ENCODE measurements at regions not wholly inside any gene's neighbourhood (a gene's known extent, or its start where the extent isn't known, plus 50 kb on each side); places are given as distances from the start of the nearest gene placed in this dataset.

DNA sequence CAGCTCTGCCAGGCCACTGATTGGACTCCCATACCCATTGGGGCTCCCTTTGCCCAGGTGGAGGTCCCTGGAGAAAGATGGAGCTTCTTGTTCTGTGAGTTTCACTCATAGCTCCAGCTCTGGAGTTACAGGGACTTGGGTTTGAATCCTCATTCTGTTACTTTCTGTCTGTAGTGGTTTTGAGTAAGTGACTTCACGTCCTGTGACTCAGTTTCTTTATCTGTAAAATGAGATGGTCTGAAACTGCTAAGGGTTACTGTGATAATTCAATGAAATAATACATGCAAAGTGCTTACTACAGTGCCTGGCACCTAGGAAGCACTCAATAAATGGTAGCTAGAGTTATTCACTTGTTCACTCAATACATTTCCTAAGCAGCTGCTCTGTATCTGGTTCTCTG is 88.5 kb upstream of the SLC2A1 start:
- H3K9me3 ChIP-seq (ENCODE audit: low read depth, low read length): no peaks in the 10 kb centered on the region
- TF ChIP-seq, protein P1, sequence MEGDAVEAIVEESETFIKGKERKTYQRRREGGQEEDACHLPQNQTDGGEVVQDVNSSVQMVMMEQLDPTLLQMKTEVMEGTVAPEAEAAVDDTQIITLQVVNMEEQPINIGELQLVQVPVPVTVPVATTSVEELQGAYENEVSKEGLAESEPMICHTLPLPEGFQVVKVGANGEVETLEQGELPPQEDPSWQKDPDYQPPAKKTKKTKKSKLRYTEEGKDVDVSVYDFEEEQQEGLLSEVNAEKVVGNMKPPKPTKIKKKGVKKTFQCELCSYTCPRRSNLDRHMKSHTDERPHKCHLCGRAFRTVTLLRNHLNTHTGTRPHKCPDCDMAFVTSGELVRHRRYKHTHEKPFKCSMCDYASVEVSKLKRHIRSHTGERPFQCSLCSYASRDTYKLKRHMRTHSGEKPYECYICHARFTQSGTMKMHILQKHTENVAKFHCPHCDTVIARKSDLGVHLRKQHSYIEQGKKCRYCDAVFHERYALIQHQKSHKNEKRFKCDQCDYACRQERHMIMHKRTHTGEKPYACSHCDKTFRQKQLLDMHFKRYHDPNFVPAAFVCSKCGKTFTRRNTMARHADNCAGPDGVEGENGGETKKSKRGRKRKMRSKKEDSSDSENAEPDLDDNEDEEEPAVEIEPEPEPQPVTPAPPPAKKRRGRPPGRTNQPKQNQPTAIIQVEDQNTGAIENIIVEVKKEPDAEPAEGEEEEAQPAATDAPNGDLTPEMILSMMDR (IDR thresholded peaks at IDR 0.05; ENCODE audit: extremely low read depth, low read depth, low read length): no peak
- no peak overlapping the region for H3K4me3 ChIP-seq (ENCODE audit: insufficient read depth, low read length)
- peaks cover 12% of the 10 kb centered on the region for H3K27me3 ChIP-seq (ENCODE audit: insufficient read depth, low read length)
- no peaks in the 10 kb centered on the region for H4K20me1 ChIP-seq (ENCODE audit: insufficient read depth, low read length)
- H2AFZ ChIP-seq (ENCODE audit: low read length): no peak overlapping the region
- H3K79me2 ChIP-seq (ENCODE audit: insufficient read depth, low read length): no peaks in the 10 kb centered on the region
- H3K4me1 ChIP-seq (ENCODE audit: insufficient read depth, low read length): no peaks in the 10 kb centered on the region
- no peak overlapping the region for H3K4me2 ChIP-seq (ENCODE audit: insufficient read depth, low read length)
- DNase-seq (ENCODE audit: insufficient read length, low spot score, missing footprints): no peak
- H3K36me3 ChIP-seq (ENCODE audit: insufficient read depth, low read length): no peaks in the 10 kb centered on the region
- no peak overlapping the region for H3K27ac ChIP-seq (ENCODE audit: low read depth, low read length)

DNA sequence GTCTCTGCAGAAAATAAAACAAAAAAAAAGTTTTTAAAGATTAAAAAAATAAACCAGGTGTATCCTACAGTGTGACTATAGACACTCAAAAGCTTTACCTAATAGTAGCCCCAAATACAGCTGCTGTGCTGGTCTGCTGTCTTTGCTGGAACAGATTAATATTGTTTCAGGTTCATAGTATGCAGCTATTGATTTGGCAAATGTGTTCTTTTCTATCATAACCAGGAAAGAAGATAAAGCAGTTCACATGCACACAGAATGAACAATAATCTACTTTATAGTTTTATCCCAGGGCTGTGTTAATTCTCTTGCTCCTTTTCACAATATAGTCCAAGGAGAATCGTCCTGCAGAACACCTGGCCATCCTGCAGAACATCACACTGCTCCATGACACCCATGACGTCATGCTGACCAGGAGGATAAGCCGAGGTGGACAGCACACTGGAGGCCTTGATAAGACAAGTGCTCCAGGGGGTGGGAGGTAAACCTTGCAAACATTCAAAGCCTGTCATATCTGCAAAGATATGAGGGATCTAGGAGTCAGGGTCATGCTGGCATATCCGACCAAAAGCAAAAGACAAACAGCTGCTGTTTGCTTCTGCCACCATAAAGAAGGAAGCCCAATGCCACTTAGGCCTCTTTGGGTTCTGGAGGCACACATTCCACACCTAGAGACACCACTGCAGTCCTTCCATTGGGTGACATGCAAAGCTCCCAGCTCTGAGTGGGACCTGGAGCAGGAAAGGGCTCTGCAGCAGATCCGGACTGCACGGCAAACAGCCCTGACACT is 86.1 kb upstream of the SLC2A1 start:
- TF ChIP-seq, protein P1 (IDR thresholded peaks at IDR 0.05; ENCODE audit: extremely low read depth, low read depth, low read length): no peak

DNA sequence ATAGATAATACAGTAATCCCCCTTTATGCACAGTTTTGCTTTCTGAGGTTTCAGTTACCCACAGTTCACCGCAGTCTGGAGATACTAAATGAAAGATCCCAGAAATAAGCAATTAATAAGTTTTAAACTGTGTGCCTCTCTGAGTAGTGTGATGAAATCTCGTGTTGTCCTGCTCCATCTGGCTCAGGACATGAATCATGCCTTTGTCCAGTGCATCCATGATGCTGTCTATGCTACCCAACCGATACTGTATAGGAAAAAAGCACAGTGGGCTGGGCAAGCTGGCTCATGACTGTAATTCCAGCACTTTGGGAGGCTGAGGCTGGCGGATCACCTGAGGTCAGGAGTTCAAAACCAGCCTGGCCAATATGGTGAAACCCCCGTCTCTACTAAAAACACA is 85.0 kb upstream of the SLC2A1 start:
- Histone ChIP-seq H3K27ac (ENCODE audit: low read depth, low read length) (no peak overlapping the region), H3K36me3 (ENCODE audit: insufficient read depth, low read length) (no peaks in the 10 kb centered on the region), H3K4me2 (ENCODE audit: insufficient read depth, low read length) (no peak overlapping the region), H3K79me2 (ENCODE audit: insufficient read depth, low read length) (no peaks in the 10 kb centered on the region), H4K20me1 (ENCODE audit: insufficient read depth, low read length) (no peaks in the 10 kb centered on the region), H2AFZ (ENCODE audit: low read length) (no peak overlapping the region), H3K27me3 (ENCODE audit: insufficient read depth, low read length) (peaks cover 6% of the 10 kb centered on the region), H3K4me3 (ENCODE audit: insufficient read depth, low read length) (no peak overlapping the region), H3K9me3 (ENCODE audit: low read depth, low read length) (no peaks in the 10 kb centered on the region), H3K4me1 (ENCODE audit: insufficient read depth, low read length) (no peaks in the 10 kb centered on the region)
- TF ChIP-seq, protein P1 (IDR thresholded peaks at IDR 0.05; ENCODE audit: extremely low read depth, low read depth, low read length): no peak
- DNase-seq (ENCODE audit: insufficient read length, low spot score, missing footprints): no peak

More for the DNA sequence above, 86.1 kb upstream of the SLC2A1 start:
- no peak overlapping the region for H3K4me3 ChIP-seq (ENCODE audit: insufficient read depth, low read length)
- no peak overlapping the region for H3K4me2 ChIP-seq (ENCODE audit: insufficient read depth, low read length)
- no peak overlapping the region for H2AFZ ChIP-seq (ENCODE audit: low read length)
- DNase-seq (ENCODE audit: insufficient read length, low spot score, missing footprints): no peak
- H3K79me2 ChIP-seq (ENCODE audit: insufficient read depth, low read length): no peaks in the 10 kb centered on the region
- H3K9me3 ChIP-seq (ENCODE audit: low read depth, low read length): no peaks in the 10 kb centered on the region
- H3K36me3 ChIP-seq (ENCODE audit: insufficient read depth, low read length): no peaks in the 10 kb centered on the region
- H3K27me3 ChIP-seq (ENCODE audit: insufficient read depth, low read length): peaks cover 8% of the 10 kb centered on the region
- no peaks in the 10 kb centered on the region for H3K4me1 ChIP-seq (ENCODE audit: insufficient read depth, low read length)
- no peak overlapping the region for H3K27ac ChIP-seq (ENCODE audit: low read depth, low read length)
- H4K20me1 ChIP-seq (ENCODE audit: insufficient read depth, low read length): no peaks in the 10 kb centered on the region

DNA sequence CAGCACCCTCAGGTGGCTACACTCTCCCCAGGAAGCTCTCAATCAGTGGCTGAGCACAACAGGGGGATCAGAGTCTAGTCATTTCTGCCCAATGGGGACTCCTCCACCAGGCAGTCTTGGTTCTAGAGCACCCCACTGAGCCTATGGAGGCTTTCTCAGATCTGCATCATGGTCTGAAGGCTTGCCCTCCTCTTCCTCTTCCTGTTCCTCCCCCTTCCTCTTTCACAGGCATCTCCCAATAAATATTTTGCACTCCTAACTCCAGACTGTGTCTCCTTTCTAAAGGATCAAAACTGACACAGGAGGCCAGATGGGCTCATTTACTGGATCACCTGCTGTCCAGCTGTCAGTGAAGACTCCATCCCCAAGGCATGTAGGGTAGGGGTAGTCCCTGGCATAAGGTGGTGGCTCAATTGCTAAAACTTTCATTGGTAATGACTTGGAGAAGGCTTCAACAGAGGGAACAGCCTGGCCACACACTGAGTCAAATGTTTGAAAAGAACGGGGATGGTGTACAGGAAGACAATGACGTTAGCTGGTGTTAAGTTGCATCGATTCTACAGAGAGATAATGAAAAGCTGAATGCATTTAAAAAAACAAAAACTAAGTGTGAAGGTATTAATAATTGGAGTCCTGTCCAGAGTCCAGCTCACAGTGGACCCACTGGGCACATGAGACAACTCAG is 84.2 kb upstream of the SLC2A1 start:
- DNase-seq (ENCODE audit: insufficient read length, low spot score, missing footprints): no peak
- no peaks in the 10 kb centered on the region for H4K20me1 ChIP-seq (ENCODE audit: insufficient read depth, low read length)
- no peak overlapping the region for H3K27ac ChIP-seq (ENCODE audit: low read depth, low read length)
- H3K36me3 ChIP-seq (ENCODE audit: insufficient read depth, low read length): no peaks in the 10 kb centered on the region
- H3K79me2 ChIP-seq (ENCODE audit: insufficient read depth, low read length): no peaks in the 10 kb centered on the region
- H3K27me3 ChIP-seq (ENCODE audit: insufficient read depth, low read length): peaks cover 6% of the 10 kb centered on the region
- TF ChIP-seq, protein P1 (IDR thresholded peaks at IDR 0.05; ENCODE audit: extremely low read depth, low read depth, low read length): no peak
- H2AFZ ChIP-seq (ENCODE audit: low read length): no peak overlapping the region
- no peaks in the 10 kb centered on the region for H3K9me3 ChIP-seq (ENCODE audit: low read depth, low read length)
- H3K4me2 ChIP-seq (ENCODE audit: insufficient read depth, low read length): no peak overlapping the region
- H3K4me1 ChIP-seq (ENCODE audit: insufficient read depth, low read length): no peaks in the 10 kb centered on the region
- no peak overlapping the region for H3K4me3 ChIP-seq (ENCODE audit: insufficient read depth, low read length)
